HEK293 (cell line): ENCODE measurements at regions not wholly inside any gene's neighbourhood (a gene's known extent, or its start where the extent isn't known, plus 50 kb on each side); places are given as distances from the start of the nearest gene placed in this dataset.

ENCODE experiments used
- KLF9 ChIP-seq: fragments of 450-650 bp; formaldehyde crosslinking; IDR thresholded peaks from 2 replicates; pipeline ENCODE4 v1.5.1; 2016; ENCODE audit warnings: missing biosample characterization, missing genetic modification characterization, low read depth
- MYNN ChIP-seq: fragments of 450-650 bp; formaldehyde crosslinking; IDR thresholded peaks from 2 replicates; pipeline ENCODE4 v1.5.1; 2016; ENCODE audit warnings: missing biosample characterization, missing genetic modification characterization, borderline replicate concordance
- SETDB1 ChIP-seq: IDR thresholded peaks from one replicate; pipeline ENCODE4 v1.6.1; 2017; ENCODE audit warnings: mild to moderate bottlenecking, low read length, moderate library complexity, mixed read lengths; ENCODE audit not compliant: insufficient read length
- ZFP3 ChIP-seq: fragments of 450-650 bp; formaldehyde crosslinking; IDR thresholded peaks from 2 replicates; pipeline ENCODE4 v1.5.1; 2016; ENCODE audit warnings: low read depth, missing biosample characterization, missing genetic modification characterization
- ZNF175 ChIP-seq: fragments of 450-650 bp; formaldehyde crosslinking; IDR thresholded peaks from 2 replicates; pipeline ENCODE4 v1.5.1; 2016; ENCODE audit warnings: missing biosample characterization, missing genetic modification characterization
- ZNF311 ChIP-seq: fragments of 450-650 bp; formaldehyde crosslinking; IDR thresholded peaks from 2 replicates; pipeline ENCODE4 v1.5.1; 2017; ENCODE audit warnings: missing biosample characterization, missing genetic modification characterization, borderline replicate concordance
- ZNF785 ChIP-seq: fragments of 450-650 bp; formaldehyde crosslinking; IDR thresholded peaks from 2 replicates; pipeline ENCODE4 v1.5.1; 2016; ENCODE audit warnings: missing biosample characterization, missing genetic modification characterization
- TF ChIP-seq, protein P1 (sequence below): fragments of 450-650 bp; IDR thresholded peaks from 2 replicates; pipeline ENCODE4 v1.5.1; 2018; ENCODE audit warnings: missing biosample characterization, missing genetic modification characterization
- TF ChIP-seq, protein P2 (sequence below): fragments of 450-650 bp; formaldehyde crosslinking; IDR thresholded peaks from 2 replicates; pipeline ENCODE4 v1.5.1; 2016; ENCODE audit warnings: missing biosample characterization, missing genetic modification characterization
- TF ChIP-seq, protein P3 (sequence below): fragments of 450-650 bp; formaldehyde crosslinking; IDR thresholded peaks from 2 replicates; pipeline ENCODE4 v1.5.1; 2016; ENCODE audit warnings: missing biosample characterization, missing genetic modification characterization

DNA sequence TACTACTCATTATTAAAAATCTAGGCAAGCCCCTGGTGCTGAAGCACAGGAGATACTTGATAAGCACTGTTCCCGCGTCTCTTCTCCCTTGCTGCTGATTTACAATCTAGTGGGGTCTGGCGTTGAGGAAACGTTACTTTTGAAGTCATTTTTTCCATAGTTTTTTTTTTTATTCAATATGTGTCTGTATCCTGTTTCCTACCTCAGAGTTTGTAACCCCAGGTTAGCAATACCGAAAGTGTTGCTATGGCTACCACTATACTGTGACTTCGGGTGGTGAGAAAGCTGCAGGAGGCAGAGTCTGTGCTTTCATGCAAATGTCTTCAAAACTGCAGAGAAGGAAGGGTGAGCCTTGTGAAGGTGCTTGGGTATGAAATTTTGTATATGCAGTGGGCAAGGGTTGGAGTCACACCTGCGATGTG, 458.8 kb upstream of the GHITM start:
- no peak for TF ChIP-seq MYNN (tag by site-specific recombination)
- TF ChIP-seq ZNF175 (tag by site-specific recombination): no peak
- TF ChIP-seq ZNF311: no peak
- TF ChIP-seq, protein P1, sequence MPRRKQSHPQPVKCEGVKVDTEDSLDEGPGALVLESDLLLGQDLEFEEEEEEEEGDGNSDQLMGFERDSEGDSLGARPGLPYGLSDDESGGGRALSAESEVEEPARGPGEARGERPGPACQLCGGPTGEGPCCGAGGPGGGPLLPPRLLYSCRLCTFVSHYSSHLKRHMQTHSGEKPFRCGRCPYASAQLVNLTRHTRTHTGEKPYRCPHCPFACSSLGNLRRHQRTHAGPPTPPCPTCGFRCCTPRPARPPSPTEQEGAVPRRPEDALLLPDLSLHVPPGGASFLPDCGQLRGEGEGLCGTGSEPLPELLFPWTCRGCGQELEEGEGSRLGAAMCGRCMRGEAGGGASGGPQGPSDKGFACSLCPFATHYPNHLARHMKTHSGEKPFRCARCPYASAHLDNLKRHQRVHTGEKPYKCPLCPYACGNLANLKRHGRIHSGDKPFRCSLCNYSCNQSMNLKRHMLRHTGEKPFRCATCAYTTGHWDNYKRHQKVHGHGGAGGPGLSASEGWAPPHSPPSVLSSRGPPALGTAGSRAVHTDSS (tag by site-specific recombination): no peak
- TF ChIP-seq KLF9 (tag by site-specific recombination): no peak
- TF ChIP-seq ZFP3 (tag by site-specific recombination): no peak
- TF ChIP-seq ZNF785 (tag by site-specific recombination): no peak
- TF ChIP-seq SETDB1: no peak
- TF ChIP-seq, protein P2, sequence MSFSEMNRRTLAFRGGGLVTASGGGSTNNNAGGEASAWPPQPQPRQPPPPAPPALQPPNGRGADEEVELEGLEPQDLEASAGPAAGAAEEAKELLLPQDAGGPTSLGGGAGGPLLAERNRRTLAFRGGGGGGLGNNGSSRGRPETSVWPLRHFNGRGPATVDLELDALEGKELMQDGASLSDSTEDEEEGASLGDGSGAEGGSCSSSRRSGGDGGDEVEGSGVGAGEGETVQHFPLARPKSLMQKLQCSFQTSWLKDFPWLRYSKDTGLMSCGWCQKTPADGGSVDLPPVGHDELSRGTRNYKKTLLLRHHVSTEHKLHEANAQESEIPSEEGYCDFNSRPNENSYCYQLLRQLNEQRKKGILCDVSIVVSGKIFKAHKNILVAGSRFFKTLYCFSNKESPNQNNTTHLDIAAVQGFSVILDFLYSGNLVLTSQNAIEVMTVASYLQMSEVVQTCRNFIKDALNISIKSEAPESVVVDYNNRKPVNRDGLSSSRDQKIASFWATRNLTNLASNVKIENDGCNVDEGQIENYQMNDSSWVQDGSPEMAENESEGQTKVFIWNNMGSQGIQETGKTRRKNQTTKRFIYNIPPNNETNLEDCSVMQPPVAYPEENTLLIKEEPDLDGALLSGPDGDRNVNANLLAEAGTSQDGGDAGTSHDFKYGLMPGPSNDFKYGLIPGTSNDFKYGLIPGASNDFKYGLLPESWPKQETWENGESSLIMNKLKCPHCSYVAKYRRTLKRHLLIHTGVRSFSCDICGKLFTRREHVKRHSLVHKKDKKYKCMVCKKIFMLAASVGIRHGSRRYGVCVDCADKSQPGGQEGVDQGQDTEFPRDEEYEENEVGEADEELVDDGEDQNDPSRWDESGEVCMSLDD: no peak
- TF ChIP-seq, protein P3, sequence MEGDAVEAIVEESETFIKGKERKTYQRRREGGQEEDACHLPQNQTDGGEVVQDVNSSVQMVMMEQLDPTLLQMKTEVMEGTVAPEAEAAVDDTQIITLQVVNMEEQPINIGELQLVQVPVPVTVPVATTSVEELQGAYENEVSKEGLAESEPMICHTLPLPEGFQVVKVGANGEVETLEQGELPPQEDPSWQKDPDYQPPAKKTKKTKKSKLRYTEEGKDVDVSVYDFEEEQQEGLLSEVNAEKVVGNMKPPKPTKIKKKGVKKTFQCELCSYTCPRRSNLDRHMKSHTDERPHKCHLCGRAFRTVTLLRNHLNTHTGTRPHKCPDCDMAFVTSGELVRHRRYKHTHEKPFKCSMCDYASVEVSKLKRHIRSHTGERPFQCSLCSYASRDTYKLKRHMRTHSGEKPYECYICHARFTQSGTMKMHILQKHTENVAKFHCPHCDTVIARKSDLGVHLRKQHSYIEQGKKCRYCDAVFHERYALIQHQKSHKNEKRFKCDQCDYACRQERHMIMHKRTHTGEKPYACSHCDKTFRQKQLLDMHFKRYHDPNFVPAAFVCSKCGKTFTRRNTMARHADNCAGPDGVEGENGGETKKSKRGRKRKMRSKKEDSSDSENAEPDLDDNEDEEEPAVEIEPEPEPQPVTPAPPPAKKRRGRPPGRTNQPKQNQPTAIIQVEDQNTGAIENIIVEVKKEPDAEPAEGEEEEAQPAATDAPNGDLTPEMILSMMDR: no peak
